Stimulated activated memory B cell treated with anti-CD40 and anti-IgM and Interleukin-4, amounts not matched to agents 10 μg/mL and 1 μg/mL and 100 μg/mL, for 72 hours (primary cell): ENCODE measurements at regions not wholly inside any gene's neighbourhood (a gene's known extent, or its start where the extent isn't known, plus 50 kb on each side); places are given as distances from the start of the nearest gene placed in this dataset.
"Not testable (repeated sequence)": the region's sequence is repeated elsewhere in the genome, so short reads cannot be mapped to it uniquely, and the experiment has no call there.

ENCODE experiments used
- ATAC-seq: fragments of 150-1000 bp; cut with Tn5 transposase; 2 replicates; pipeline ENCODE4 v1.10.0; 2021
- H3K27ac Mint-ChIP-seq: one replicate; pipeline ENCODE4 v1.8.0; 2022; ENCODE audit warnings: mild to moderate bottlenecking, mixed read lengths
- H3K27me3 Mint-ChIP-seq: one replicate; pipeline ENCODE4 v1.8.0; 2022; ENCODE audit warnings: mixed read lengths
- H3K36me3 Mint-ChIP-seq: one replicate; pipeline ENCODE4 v1.8.0; 2022; ENCODE audit warnings: mixed read lengths
- H3K4me1 Mint-ChIP-seq: one replicate; pipeline ENCODE4 v1.8.0; 2022; ENCODE audit warnings: mixed read lengths
- H3K4me3 Mint-ChIP-seq: one replicate; pipeline ENCODE4 v1.8.0; 2022; ENCODE audit warnings: mild to moderate bottlenecking, moderate library complexity, mixed read lengths
- H3K9me3 Mint-ChIP-seq: one replicate; pipeline ENCODE4 v1.8.0; 2022; ENCODE audit warnings: mixed read lengths

- Mint-ChIP-seq H3K27ac (no peak overlapping the region), H3K36me3 (no peaks in the 10 kb centered on the region), H3K27me3 (peaks cover 9% of the 10 kb centered on the region), H3K4me3 (no peak overlapping the region), H3K4me1 (no peaks in the 10 kb centered on the region), H3K9me3 (no peaks in the 10 kb centered on the region)
- no peak for ATAC-seq
Measured at GRCh38 chr1:209102531-209102930, 481.0 kb upstream of the CAMK1G start.

GRCh38 chr1:209103092-209103491 lies 480.4 kb upstream of the CAMK1G start:
- Mint-ChIP-seq H3K27me3 (peaks cover 9% of the 10 kb centered on the region), H3K4me3 (no peak overlapping the region), H3K9me3 (no peaks in the 10 kb centered on the region), H3K4me1 (no peaks in the 10 kb centered on the region), H3K36me3 (no peaks in the 10 kb centered on the region), H3K27ac (no peak overlapping the region)
- no peak for ATAC-seq

DNA sequence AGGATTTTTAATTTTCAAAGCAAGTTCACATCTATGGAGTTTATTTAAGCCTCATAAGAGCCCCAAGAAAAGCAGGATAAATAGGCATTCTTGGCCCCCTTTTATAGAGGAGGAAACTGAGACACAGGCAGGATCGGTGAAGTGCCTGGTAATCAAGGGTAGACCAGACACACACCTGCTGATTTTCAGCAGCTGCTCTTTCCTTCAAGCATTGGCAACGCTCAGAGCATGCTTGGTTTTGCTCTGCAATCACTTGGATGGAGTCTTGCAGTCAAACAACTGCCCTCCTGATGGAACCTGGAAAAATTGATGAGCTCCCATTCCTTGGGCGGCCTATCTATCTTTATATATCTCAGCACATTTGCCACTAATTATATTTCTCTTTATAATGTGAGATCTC lies 478.9 kb upstream of the CAMK1G start:
- peaks cover 9% of the 10 kb centered on the region for H3K27me3 Mint-ChIP-seq
- no peak overlapping the region for H3K4me3 Mint-ChIP-seq
- H3K36me3 Mint-ChIP-seq, result no peaks in the 10 kb centered on the region
- H3K27ac Mint-ChIP-seq, result no peak overlapping the region
- H3K9me3 Mint-ChIP-seq, result no peaks in the 10 kb centered on the region
- ATAC-seq, result no peak
- H3K4me1 Mint-ChIP-seq, result no peaks in the 10 kb centered on the region

- Mint-ChIP-seq H3K27me3 (peaks cover 9% of the 10 kb centered on the region), H3K4me3 (no peak overlapping the region), H3K4me1 (no peaks in the 10 kb centered on the region), H3K27ac (no peak overlapping the region), H3K36me3 (no peaks in the 10 kb centered on the region), H3K9me3 (no peaks in the 10 kb centered on the region)
- no peak for ATAC-seq
Measured at GRCh38 chr1:209105701-209106100, 477.8 kb upstream of the CAMK1G start.

- ATAC-seq, result no peak
- peaks cover 9% of the 10 kb centered on the region for H3K27me3 Mint-ChIP-seq
- H3K4me3 Mint-ChIP-seq, result no peak overlapping the region
- no peaks in the 10 kb centered on the region for H3K4me1 Mint-ChIP-seq
- H3K36me3 Mint-ChIP-seq, result no peaks in the 10 kb centered on the region
- H3K27ac Mint-ChIP-seq, result no peak overlapping the region
- H3K9me3 Mint-ChIP-seq, result no peaks in the 10 kb centered on the region
Measured at GRCh38 chr1:209106237-209106741, 477.2 kb upstream of the CAMK1G start.

GRCh38 chr1:209106861-209107260 lies 476.7 kb upstream of the CAMK1G start:
- H3K27ac Mint-ChIP-seq, result no peak overlapping the region
- no peaks in the 10 kb centered on the region for H3K9me3 Mint-ChIP-seq
- no peak for ATAC-seq
- no peaks in the 10 kb centered on the region for H3K36me3 Mint-ChIP-seq
- H3K27me3 Mint-ChIP-seq, result peaks cover 9% of the 10 kb centered on the region
- no peak overlapping the region for H3K4me3 Mint-ChIP-seq
- H3K4me1 Mint-ChIP-seq, result no peaks in the 10 kb centered on the region

DNA sequence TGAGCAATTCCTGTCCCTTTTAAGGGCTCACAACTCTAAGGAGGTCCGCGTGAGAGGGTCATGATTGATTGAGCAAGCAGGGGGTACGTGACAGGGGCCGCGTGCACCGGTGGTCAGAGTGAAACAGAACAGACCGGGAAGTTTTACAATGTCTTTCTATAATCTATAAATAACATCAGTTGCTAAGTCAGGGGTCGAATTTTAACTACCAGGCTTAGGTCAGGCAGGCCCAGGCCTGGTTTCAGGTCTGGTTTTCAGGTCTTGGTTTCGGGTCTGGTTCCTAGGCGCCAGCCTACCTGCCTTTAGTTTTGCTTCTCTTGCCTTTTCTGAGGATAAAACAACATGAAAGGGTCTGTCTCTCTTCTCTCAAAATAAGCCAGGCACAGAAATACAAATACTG lies 476.0 kb upstream of the CAMK1G start:
- Mint-ChIP-seq H3K27ac (no peak overlapping the region), H3K9me3 (no peaks in the 10 kb centered on the region), H3K4me1 (no peaks in the 10 kb centered on the region), H3K4me3 (no peak overlapping the region), H3K36me3 (no peaks in the 10 kb centered on the region), H3K27me3 (peaks cover 9% of the 10 kb centered on the region)
- ATAC-seq, result no peak

- H3K9me3 Mint-ChIP-seq, result no peaks in the 10 kb centered on the region
- H3K4me3 Mint-ChIP-seq, result no peak overlapping the region
Measured at GRCh38 chr1:209109001-209109785, 474.3 kb upstream of the CAMK1G start.

GRCh38 chr1:209113521-209113920 lies 470.0 kb upstream of the CAMK1G start:
- Mint-ChIP-seq H3K9me3 (peaks cover 3% of the 10 kb centered on the region), H3K27me3 (no peaks in the 10 kb centered on the region), H3K4me1 (no peaks in the 10 kb centered on the region), H3K27ac (no peak overlapping the region), H3K36me3 (no peaks in the 10 kb centered on the region), H3K4me3 (no peak overlapping the region)
- no peak for ATAC-seq

More at GRCh38 chr1:209109001-209109785, 474.3 kb upstream of the CAMK1G start:
- H3K27ac Mint-ChIP-seq, result no peak overlapping the region
- no peaks in the 10 kb centered on the region for H3K36me3 Mint-ChIP-seq
- no peaks in the 10 kb centered on the region for H3K4me1 Mint-ChIP-seq
- peaks cover 3% of the 10 kb centered on the region for H3K27me3 Mint-ChIP-seq
- ATAC-seq, result no peak

DNA sequence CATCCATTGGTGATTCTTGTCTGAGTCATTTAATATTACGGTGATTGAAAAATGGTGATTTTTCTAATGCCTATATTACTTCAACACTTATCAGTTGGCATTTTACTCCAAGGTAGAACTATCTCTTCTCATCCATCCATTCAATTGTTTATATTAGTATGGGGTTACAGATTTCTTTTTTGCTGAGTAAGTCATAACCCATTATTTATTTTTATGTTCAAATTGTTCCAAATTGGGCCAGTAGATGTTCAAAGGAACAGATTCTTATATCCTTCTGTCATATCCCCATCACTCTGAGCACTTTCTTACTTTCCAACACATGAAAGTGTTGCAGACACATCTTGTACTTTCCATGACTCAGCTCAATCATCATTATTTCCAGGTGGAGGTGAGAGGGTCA lies 466.8 kb upstream of the CAMK1G start:
- ATAC-seq, result no peak
- Mint-ChIP-seq H3K27me3 (no peaks in the 10 kb centered on the region), H3K9me3 (peaks cover 3% of the 10 kb centered on the region), H3K4me3 (no peak overlapping the region), H3K36me3 (no peaks in the 10 kb centered on the region), H3K27ac (no peak overlapping the region), H3K4me1 (no peaks in the 10 kb centered on the region)

DNA sequence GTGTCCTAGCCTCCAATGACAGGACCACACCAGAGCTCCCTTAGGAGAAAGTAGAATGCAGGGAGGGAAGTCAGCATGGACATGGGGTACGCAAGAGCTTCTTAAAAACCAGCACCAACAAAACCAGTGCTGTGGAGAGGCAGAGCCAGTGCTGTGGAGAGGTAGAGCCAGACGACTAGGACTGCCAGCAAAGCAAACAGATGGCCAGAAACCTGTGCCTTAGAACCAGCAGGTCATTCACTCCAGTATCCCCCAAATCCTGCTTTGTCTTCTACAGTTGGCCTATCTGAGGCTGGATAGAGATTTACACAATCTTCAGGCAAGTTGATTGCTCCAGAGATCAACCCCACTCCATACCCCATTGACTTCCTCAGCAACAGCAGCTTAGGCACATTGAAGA lies 459.9 kb upstream of the CAMK1G start:
- H3K27me3 Mint-ChIP-seq, result peaks cover 18% of the 10 kb centered on the region
- no peaks in the 10 kb centered on the region for H3K36me3 Mint-ChIP-seq
- no peak for ATAC-seq
- no peaks in the 10 kb centered on the region for H3K4me1 Mint-ChIP-seq
- no peak overlapping the region for H3K27ac Mint-ChIP-seq
- no peaks in the 10 kb centered on the region for H3K9me3 Mint-ChIP-seq
- no peak overlapping the region for H3K4me3 Mint-ChIP-seq

DNA sequence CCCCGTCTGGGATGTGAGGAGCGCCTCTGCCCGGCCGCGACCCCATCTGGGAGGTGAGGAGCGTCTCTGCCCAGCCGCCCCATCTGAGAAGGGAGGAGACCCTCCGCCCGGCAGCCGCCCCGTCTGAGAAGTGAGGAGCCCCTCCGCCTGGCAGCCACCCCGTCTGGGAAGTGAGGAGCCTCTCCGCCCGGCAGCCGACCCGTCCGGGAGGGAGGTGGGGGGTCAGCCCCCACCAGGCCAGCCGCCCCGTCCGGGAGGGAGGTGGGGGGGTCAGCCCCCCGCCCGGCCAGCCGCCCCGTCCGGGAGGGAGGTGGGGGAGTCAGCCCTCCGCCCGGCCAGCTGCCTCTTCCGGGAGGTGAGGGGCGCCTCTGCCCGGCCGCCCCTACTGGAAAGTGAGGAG lies 454.4 kb upstream of the CAMK1G start:
- H3K9me3 Mint-ChIP-seq, result not testable (repeated sequence)

GRCh38 chr1:209130886-209131285 lies 452.6 kb upstream of the CAMK1G start:
- no peaks in the 10 kb centered on the region for H3K4me1 Mint-ChIP-seq
- H3K27me3 Mint-ChIP-seq, result no peaks in the 10 kb centered on the region
- H3K27ac Mint-ChIP-seq, result no peak overlapping the region
- no peak for ATAC-seq
- H3K36me3 Mint-ChIP-seq, result no peaks in the 10 kb centered on the region
- no peak overlapping the region for H3K4me3 Mint-ChIP-seq
- H3K9me3 Mint-ChIP-seq, result peaks cover 4% of the 10 kb centered on the region

More for the DNA sequence above, 454.4 kb upstream of the CAMK1G start:
- not testable (repeated sequence) for H3K4me3 Mint-ChIP-seq, H3K27ac Mint-ChIP-seq, H3K27me3 Mint-ChIP-seq, ATAC-seq, H3K36me3 Mint-ChIP-seq, H3K4me1 Mint-ChIP-seq

GRCh38 chr1:209132736-209133467 lies 450.6 kb upstream of the CAMK1G start:
- no peak overlapping the region for H3K4me3 Mint-ChIP-seq
- no peak overlapping the region for H3K27ac Mint-ChIP-seq
- no peaks in the 10 kb centered on the region for H3K4me1 Mint-ChIP-seq
- H3K27me3 Mint-ChIP-seq, result no peaks in the 10 kb centered on the region
- peaks cover 4% of the 10 kb centered on the region for H3K9me3 Mint-ChIP-seq
- ATAC-seq, result no peak
- H3K36me3 Mint-ChIP-seq, result no peaks in the 10 kb centered on the region

DNA sequence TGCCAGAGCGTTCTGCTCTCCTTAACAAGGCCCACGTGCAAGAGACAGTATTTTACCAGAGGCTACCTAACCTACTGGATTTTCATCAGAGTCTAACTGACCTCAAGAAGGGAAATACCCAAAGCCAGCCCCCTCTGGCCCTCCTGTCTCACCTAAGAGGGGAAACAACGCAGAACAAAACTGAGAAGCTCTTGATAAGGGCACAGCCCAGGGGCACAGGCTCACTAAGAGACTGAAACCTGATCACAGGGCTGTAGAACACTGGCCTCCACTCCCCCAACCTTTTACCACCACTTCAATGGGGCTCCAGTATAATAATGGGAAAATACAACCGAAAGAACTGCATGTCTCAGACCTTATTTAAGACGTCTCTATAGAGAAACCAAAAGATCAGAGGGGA lies 449.5 kb upstream of the CAMK1G start:
- H3K36me3 Mint-ChIP-seq, result no peaks in the 10 kb centered on the region
- H3K27me3 Mint-ChIP-seq, result no peaks in the 10 kb centered on the region
- no peak for ATAC-seq

GRCh38 chr1:209143916-209144315 lies 439.6 kb upstream of the CAMK1G start:
- no peak overlapping the region for H3K4me3 Mint-ChIP-seq
- no peaks in the 10 kb centered on the region for H3K36me3 Mint-ChIP-seq
- peaks cover 4% of the 10 kb centered on the region for H3K9me3 Mint-ChIP-seq
- H3K4me1 Mint-ChIP-seq, result no peaks in the 10 kb centered on the region
- no peak overlapping the region for H3K27ac Mint-ChIP-seq
- no peak for ATAC-seq
- no peaks in the 10 kb centered on the region for H3K27me3 Mint-ChIP-seq

More for the DNA sequence above, 449.5 kb upstream of the CAMK1G start:
- Mint-ChIP-seq H3K9me3 (peaks cover 4% of the 10 kb centered on the region), H3K27ac (no peak overlapping the region), H3K4me1 (no peaks in the 10 kb centered on the region), H3K4me3 (no peak overlapping the region)
